ENCODE measurements at regions not wholly inside any gene's neighbourhood (a gene's known extent, or its start where the extent isn't known, plus 50 kb on each side); places are given as distances from the start of the nearest gene placed in this dataset.

DNA sequence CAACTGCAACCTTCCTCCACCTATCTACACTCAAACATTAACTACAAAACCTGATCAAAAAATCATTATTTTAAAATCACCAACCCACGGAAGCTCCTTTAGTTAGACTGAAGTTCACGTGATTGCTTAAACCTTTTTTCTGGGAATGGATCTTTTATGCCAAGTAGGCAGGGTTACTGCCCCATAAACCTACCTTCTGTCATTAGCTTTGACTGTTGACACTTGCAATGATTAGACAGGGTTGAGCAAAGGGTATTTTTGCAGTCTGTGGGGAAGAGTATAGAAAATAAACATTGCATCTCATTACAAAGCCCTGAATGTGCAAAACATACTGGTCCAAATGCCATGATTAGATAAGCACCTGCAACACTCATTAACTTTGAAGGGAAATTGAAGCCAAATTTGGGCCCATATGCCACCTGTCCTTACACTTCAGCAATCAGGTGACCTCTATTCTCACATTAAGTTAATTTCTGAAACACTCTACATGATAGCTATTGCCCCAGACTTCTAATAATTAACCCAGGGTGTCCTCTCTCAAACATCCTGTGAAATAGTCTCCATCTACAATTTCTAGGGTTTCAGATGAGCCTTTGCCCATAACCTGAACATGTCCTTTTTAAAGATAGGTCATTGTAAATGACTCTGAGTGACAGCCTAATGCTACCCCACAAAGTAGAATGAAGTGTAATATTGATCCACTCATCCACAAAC, 156.0 kb upstream of the PLEKHG7 start:
- H3K27ac ChIP-seq, result peak overlapping the region; percentile 66 to 86 (median 78)
- ATAC-seq, result peak; percentile 70 to 89 (median 80)
- H3K27me3 ChIP-seq, result no peaks in the 10 kb centered on the region
- no peak for DNase-seq
- intact Hi-C loops (cut with DNase I), result loop anchor here in 1 of 2 donors (5.0 kb wide), 1 partner anchor 44 kb away; no protein-coding TSS in a partner anchor
- H3K4me3 ChIP-seq, result no peak overlapping the region
- 9% methylated on average over 2 of the region's 2 CpGs for WGBS (ENCODE audit: insufficient coverage, low coverage, low lambda C conversion rate, missing lambda C conversion rate)
- no peaks in the 10 kb centered on the region for H3K36me3 ChIP-seq
- no peaks in the 10 kb centered on the region for H3K9me3 ChIP-seq
- peaks cover 0 to 49% (median 22%) of the 10 kb centered on the region in 4 donors for H3K4me1 ChIP-seq
- TF ChIP-seq CTCF (IDR thresholded peaks at IDR 0.05), result peak in 1 of 4 donors; percentile 18
- peak; percentile 55 for TF ChIP-seq POLR2A (IDR thresholded peaks at IDR 0.05)

GRCh38 chr12:92546259-92546634, 156.5 kb upstream of the PLEKHG7 start:
- intact Hi-C loops (cut with DNase I), result loop anchor here in 1 of 2 donors (5.0 kb wide), 1 partner anchor 44 kb away; no protein-coding TSS in a partner anchor
- Histone ChIP-seq H3K27ac (peak overlapping the region; percentile 66 to 86 (median 78)), H3K27me3 (no peaks in the 10 kb centered on the region), H3K36me3 (no peaks in the 10 kb centered on the region), H3K4me1 (peaks cover 0 to 49% (median 22%) of the 10 kb centered on the region in 4 donors), H3K4me3 (no peak overlapping the region), H3K9me3 (no peaks in the 10 kb centered on the region)
- TF ChIP-seq CTCF (IDR thresholded peaks at IDR 0.05), result no peak
- TF ChIP-seq POLR2A (IDR thresholded peaks at IDR 0.05), result no peak
- WGBS (ENCODE audit: insufficient coverage, low coverage, low lambda C conversion rate, missing lambda C conversion rate), result 19% methylated on average over 3 of the region's 3 CpGs
- ATAC-seq (peak; percentile 56 to 69 (median 64)), DNase-seq (no peak)

DNA sequence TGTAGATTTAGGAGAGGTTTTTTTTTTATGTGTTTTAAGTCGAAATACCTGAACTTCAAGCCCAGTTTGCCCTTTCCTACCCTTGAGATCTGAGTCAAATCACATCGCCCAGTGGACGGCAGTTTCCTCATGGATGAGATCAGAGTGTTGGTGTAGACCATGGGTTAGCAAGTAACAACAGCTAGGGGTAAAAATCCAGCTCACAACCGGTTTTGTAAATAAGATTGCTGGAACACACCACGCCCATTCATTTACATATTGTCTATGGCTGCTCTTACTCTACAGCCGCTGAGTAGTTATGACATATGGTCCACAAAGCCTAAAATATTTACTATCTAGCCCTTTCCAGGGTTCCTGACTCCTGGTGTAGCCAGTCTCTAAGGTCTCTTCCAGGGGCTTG, 158.5 kb upstream of the PLEKHG7 start:
- WGBS (ENCODE audit: insufficient coverage, low coverage, low lambda C conversion rate, missing lambda C conversion rate), result 71% methylated on average over 4 of the region's 6 CpGs
- intact Hi-C loops (cut with DNase I), result no loop called here
- peak in 1 of 4 donors; percentile 4 for ATAC-seq
- Histone ChIP-seq H3K4me1 (peaks cover 0 to 49% (median 22%) of the 10 kb centered on the region in 4 donors), H3K27ac (peak overlapping the region; percentile 21 to 86 (median 37)), H3K4me3 (no peak overlapping the region), H3K9me3 (no peaks in the 10 kb centered on the region), H3K36me3 (no peaks in the 10 kb centered on the region), H3K27me3 (no peaks in the 10 kb centered on the region)
- DNase-seq, result no peak
- TF ChIP-seq POLR2A (IDR thresholded peaks at IDR 0.05) (no peak), CTCF (IDR thresholded peaks at IDR 0.05) (no peak)

DNA sequence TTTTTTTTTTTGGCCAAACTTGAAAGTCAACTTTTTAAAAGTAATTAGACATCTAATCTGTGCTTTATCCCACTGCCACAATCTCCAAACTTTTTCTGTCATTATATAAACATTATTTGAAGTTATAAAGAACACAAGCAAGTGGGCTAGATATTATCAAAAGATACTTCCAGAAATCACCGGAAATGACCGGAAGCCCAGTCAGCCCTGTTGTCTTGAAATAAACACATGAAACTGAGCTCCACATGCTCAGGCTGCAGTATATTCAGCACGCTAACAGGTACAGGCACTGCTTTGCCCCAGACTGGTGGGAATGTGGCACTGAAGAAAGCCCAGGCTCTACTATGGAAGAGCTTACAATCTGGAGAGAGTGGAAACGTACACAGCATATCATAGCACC, 158.9 kb upstream of the PLEKHG7 start:
- no peak for ATAC-seq
- WGBS (ENCODE audit: insufficient coverage, low coverage, low lambda C conversion rate, missing lambda C conversion rate), result 48% methylated on average over 4 of the region's 4 CpGs
- DNase-seq, result no peak
- Histone ChIP-seq H3K9me3 (no peaks in the 10 kb centered on the region), H3K27ac (peak overlapping the region; percentile 21 to 86 (median 37)), H3K4me1 (peaks cover 0 to 49% (median 22%) of the 10 kb centered on the region in 4 donors), H3K4me3 (no peak overlapping the region), H3K27me3 (no peaks in the 10 kb centered on the region), H3K36me3 (no peaks in the 10 kb centered on the region)
- intact Hi-C loops (cut with DNase I), result no loop called here
- TF ChIP-seq CTCF (IDR thresholded peaks at IDR 0.05) (no peak), POLR2A (IDR thresholded peaks at IDR 0.05) (no peak)
